ENCODE measurements at regions not wholly inside any gene's neighbourhood (a gene's known extent, or its start where the extent isn't known, plus 50 kb on each side); places are given as distances from the start of the nearest gene placed in this dataset.

DNA sequence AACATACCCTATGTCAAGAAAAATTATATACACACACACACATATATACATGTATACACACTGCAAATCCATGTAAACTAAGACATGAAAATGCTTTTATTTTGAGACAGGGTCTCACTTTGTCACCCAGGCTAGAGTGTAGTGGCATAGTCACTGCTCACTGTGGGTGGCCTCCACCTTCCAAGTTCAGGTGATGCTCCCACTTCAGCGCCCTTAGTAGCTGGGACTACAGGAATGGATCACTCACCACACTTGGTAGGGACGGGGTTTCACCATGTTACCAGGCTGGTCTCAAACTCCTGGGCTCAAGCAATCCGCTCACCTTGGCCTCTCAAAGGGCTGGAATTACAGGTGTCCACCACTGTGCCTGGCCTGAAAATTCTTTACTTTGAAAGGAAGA is 617.6 kb downstream of the NYAP2 start:
- DNase-seq, result no peak

DNA sequence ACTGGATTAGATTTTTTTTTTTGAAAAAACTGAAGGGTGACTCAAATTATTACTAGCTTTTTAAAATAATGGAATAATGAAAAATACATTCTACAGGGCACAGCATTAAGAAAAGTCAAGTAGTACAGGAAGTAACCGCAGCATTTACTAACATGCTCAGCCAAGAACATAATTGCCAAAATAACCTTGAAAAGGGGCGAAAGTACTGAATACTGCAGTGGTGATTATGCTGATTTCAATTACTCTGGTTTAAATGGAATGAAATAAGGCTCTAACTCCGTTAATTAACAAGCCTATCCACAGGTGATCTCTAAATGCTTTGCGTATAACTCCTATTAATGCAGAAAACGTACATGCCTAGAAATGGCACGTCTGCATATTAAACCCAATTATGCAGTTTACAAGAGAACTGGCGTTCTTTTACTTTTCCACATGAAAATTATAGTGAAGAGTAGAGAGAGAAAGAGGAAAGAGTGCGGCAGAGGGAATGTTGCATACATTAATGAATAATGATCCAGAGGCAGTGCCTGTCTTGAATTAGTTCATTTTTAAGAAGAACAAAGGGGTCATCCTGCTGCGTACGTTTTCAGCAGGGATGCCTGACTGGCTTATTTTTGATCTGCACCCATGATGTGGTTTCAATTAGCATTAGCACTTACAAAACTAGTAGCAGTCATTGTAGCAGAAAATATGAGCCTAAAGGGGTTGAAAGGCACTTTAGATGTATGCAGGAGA is 612.4 kb downstream of the NYAP2 start:
- DNase-seq, result no peak

DNA sequence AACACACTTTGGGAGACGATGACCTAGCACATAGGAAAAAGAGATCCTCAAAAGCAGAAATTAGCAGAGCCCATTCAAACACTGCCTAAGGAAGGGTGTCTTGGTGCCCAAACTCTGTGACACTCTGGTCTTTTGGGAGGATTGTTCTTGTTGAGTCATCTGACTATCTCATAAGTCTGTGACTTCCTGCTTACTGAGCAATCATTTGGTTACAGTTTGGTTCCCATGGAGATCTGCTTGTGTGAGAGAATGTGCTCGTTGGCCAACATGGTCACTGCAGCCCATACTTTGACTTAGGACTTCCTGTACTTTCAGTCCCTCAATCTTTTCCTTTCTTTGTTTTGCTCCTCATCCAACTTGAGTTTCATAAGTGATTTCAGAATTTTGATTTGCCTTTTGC is 602.9 kb downstream of the NYAP2 start:
- DNase-seq, result no peak

DNA sequence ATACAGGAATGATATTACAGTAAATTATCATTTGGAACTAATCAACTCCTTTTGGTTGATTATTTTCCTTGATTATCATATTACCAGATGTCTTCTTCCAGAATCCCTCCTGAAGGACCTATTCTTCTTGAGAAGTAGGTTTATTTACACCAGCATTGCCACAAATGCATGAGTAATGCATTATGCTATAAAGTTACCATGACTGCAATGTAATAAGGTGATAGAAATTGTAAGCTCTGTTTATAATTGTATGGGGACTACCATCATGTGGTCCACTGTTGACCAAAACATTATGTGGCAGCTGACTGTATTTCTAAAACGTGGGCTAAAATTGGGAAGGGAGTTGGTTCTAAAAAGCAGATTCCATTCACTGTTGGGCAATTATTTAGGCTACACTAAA is 602.2 kb downstream of the NYAP2 start:
- no peak for DNase-seq

GRCh38 chr2:225999692-226000091 is 600.2 kb downstream of the NYAP2 start:
- no peak for DNase-seq

DNA sequence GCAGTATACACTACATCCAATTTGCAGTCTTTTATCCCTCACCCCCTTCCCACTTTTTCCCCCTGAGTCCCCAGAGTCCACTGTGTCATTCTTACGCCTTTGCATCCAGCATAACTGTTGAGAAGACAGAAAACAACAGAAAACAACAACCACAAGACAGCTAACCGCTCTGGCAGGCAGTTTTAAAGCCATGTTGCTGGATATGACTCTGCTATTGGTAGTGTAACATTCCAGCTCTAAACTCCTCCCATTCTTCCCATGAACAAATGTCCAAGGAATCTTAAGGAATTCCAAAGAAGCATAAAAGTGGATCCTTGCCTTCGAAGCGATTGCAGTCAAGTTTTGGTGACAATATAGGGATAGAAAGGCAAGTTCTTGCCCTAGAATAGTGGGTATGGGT is 599.1 kb downstream of the NYAP2 start:
- DNase-seq, result no peak

DNA sequence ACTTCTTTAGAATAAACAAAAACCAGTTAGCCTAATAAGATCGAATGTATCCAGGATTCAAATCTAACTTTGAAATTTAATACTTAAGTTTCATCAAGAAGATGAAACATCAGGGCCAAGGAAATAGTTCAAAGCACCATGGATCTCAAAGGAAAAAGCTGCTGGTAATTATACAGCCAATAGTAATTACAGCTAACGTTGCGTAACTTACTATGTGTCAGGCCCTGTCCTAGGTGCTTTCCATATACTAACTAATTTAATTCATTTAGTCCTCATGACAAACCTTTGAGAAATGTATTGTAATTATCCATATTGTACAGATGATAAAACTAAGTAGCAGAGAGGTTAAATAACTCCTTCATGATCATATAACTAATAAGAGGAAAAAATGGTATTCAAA is 598.6 kb downstream of the NYAP2 start:
- DNase-seq, result no peak

DNA sequence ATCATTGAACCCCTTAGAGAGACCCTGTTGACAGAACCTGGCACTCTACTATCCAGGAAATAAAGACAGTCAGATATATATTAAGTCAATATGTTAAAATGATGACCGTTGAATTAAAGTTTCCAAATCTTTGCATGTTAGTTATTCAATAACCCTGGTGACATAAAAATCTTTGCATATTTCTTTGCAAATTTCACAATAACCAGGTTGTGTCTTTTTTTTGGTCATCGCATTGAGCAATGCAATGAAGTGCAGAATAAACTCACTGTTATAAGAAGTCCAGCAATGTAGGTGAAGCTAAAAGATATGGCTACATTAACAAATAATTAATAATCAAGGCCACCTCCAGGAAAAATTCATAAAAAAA is 596.9 kb downstream of the NYAP2 start:
- DNase-seq, result no peak

- no peak for DNase-seq
These were observed 596.4 kb downstream of the NYAP2 start for GRCh38 chr2:225995796-225996461.

GRCh38 chr2:225994748-225995405 is 595.4 kb downstream of the NYAP2 start:
- DNase-seq, result no peak

DNA sequence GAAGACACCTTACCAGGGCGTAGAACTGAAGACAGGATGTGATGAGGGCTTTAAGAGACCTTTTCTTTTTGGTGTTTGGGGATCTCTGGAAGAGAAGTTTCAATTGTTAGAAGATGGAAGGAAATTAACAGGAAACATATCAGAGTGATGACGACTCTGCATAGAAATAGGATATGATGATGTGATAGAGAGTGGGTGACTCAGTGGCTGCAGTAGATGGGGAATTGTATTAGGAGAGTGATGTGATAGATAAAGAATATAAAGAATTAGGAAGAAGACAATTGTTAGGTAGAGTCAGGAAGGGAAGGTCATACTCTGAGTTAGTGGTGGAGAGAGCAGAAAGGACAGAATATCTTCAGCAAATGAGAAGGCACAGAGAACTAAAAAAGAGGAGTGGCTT is 593.9 kb downstream of the NYAP2 start:
- DNase-seq, result no peak

DNA sequence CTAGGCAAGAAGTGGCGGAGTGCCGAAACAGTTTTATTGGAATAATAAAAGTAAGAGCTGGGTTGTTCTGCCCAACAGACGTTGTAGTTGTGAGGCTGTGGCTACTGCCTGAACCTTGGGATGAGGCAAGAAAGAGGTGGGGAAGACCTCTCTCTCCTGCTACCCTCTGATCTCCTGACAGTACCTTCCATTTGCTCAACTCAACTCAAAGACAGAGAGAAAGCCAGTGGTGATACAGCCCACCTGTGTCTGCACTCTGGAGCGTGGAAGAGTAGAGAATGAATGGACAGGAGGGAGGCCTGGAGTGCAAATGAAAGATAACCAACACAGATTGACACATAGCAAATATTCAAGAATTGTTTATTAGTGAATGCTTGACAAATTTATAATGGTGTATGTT is 590.3 kb downstream of the NYAP2 start:
- DNase-seq, result no peak

DNA sequence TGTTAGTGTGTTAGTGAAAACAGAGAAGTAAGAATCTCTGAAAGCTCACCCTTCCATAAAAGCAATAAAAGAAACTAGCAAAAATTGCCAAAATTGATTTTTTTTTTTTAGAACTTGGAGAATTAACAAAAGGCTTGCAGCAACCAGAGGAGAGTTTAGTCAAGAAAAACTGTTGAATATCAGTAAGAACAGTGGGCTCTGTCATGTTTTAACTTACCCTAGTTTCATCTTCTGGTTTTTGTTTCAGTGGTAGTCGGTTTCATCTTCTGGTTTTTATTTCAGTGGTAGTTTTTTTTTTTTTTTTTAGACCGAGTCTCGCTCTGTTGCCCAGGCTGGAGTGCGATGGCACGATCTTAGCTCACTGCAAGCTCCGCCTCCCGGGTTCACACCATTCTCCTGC is 580.9 kb downstream of the NYAP2 start:
- DNase-seq, result no peak

DNA sequence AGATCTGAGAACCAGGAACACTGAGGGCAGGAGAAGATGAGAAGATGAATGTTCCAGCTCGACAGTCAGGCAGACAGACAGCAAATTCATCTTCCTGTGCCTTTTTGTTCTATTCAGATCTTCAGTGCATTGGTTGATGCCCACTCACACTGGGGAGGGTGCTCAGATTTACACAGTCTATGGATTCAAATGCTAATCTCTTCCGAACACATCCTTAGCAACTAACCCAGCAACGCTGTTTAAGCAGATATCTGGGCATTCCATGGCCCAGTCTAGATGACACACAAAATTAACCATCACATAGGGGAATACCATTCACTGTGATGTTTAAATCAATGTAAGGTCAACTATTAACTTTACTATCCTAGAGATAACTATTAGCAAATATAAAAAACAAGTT is 571.9 kb downstream of the NYAP2 start:
- no peak for DNase-seq

DNA sequence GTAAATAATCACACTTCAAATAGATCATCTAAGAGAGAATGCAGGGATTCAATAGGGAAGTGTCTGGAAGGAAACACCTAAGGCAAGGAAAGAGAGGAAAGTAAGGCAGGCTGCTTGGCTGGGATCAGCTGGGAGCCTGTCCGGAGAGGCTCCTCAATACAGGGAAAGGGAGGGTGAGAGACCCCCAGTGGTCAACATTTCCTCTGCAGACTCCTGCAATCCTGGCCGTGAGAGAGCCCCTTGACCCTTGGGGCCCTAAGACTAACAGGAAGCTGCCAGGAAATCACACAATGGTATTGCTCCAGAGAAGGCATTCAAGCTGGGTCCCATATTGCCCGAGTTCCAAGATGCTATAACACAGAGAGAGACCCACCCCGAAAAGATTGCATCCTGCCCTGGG is 549.4 kb downstream of the NYAP2 start:
- no peak for DNase-seq

DNA sequence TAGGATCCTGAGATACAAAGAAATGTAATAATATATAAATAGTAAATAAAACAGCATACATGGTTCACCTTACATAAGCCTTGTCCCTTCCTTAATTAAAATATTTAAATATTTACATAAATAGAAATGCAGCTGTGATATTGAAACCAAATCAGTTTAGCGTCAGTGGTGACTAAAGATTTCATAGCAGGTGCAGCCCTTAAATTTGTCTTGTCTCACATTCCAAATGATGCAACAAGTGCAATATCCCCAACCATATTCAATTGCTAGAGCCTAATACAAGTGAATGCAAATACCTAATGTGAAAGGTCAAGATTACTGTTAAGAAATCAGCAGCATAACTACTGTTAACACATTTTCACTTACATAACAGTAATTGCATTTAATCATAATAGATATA is 539.5 kb downstream of the NYAP2 start:
- no peak for DNase-seq

GRCh38 chr2:225937625-225938187 is 538.2 kb downstream of the NYAP2 start:
- no peak for DNase-seq

GRCh38 chr2:225932811-225933413 is 533.4 kb downstream of the NYAP2 start:
- DNase-seq, result no peak

- no peak for DNase-seq
These were observed 531.2 kb downstream of the NYAP2 start for GRCh38 chr2:225930687-225931086.

- DNase-seq, result no peak
These were observed 521.2 kb downstream of the NYAP2 start for GRCh38 chr2:225920621-225921220.

- no peak for DNase-seq
These were observed 517.2 kb downstream of the NYAP2 start for GRCh38 chr2:225916692-225917091.

DNA sequence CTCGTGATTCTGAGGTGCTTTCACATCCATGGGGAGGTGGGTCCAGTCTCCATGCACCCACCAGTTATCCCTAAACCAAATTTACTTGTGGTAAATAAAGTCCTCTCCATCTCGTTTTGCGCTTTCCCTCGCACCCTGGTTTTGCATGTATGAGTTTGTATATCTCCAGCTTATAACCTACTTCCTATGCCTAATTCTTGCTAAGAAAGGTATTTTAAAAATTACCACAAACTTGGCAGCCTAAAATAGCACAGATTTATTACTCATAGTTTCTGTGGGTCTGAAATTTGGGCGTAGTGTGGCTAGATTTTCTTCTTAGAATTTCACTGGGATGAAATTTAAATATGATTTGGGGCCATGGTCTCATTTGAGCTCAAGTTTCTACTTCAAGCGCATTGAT is 511.5 kb downstream of the NYAP2 start:
- DNase-seq, result no peak

DNA sequence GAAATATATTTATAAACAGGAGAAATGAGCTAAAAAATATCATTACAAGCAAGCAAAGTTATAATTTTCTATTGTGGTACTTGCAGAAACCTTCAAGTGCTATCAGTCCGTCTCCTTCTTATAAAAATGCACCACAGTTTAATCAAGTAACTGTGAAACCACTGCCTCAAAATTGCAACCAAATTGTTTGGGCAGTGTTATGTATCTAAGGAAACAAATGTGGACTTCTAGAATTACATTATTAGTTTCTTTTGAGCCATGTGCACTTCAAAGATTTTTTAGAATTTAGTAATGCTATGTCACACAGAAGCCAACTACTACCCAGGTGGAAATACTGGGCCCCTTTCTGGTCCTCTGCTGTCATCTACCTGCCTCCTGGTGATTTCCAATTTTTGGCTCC is 495.6 kb downstream of the NYAP2 start:
- DNase-seq, result no peak

All from stimulated activated CD4-positive, alpha-beta T cell treated with anti-CD3 and anti-CD28 coated beads, Interleukin-12 subunit alpha, Interleukin-12 subunit beta, amount 100 ng/mL, for 4 hours (primary cell).